Putamen (tissue), 1 donor: ENCODE measurements at regions not wholly inside any gene's neighbourhood (a gene's known extent, or its start where the extent isn't known, plus 50 kb on each side); places are given as distances from the start of the nearest gene placed in this dataset.
"Not testable (repeated sequence)": the region's sequence is repeated elsewhere in the genome, so short reads cannot be mapped to it uniquely, and the experiment has no call there.

Experiments used
- DNase-seq: peaks from one replicate; pipeline ENCODE4 v3.0.0-alpha.2; 2016; ENCODE audit warnings: low spot score

- DNase-seq: no peak
Measured at GRCh38 chr9:109597496-109597895, 99.4 kb upstream of the PTPN3 start.

GRCh38 chr9:109599131-109599530, 101.0 kb upstream of the PTPN3 start:
- no peak for DNase-seq

- no peak for DNase-seq
Measured at GRCh38 chr9:109599711-109600110, 101.6 kb upstream of the PTPN3 start.

GRCh38 chr9:109600142-109600541, 102.0 kb upstream of the PTPN3 start:
- DNase-seq: no peak

GRCh38 chr9:109601181-109601580, 103.1 kb upstream of the PTPN3 start:
- no peak for DNase-seq

- no peak for DNase-seq
Measured at GRCh38 chr9:109602987-109603386, 104.9 kb upstream of the PTPN3 start.

- no peak for DNase-seq
Measured at GRCh38 chr9:109604131-109604530, 106.0 kb upstream of the PTPN3 start.

GRCh38 chr9:109604781-109605180, 106.7 kb upstream of the PTPN3 start:
- DNase-seq: no peak

- DNase-seq: no peak
Measured at GRCh38 chr9:109609060-109609459, 111.0 kb upstream of the PTPN3 start.

GRCh38 chr9:109616571-109617120, 118.5 kb upstream of the PTPN3 start:
- DNase-seq: no peak

GRCh38 chr9:109619310-109619709, 121.2 kb upstream of the PTPN3 start:
- no peak for DNase-seq

- no peak for DNase-seq
Measured at GRCh38 chr9:109624143-109624542, 126.0 kb upstream of the PTPN3 start.

- DNase-seq: no peak
Measured at GRCh38 chr9:109624896-109625295, 126.8 kb upstream of the PTPN3 start.

- no peak for DNase-seq
Measured at GRCh38 chr9:109627042-109627441, 128.9 kb upstream of the PTPN3 start.

GRCh38 chr9:109629615-109630014, 131.5 kb upstream of the PTPN3 start:
- DNase-seq: no peak

GRCh38 chr9:109632817-109633216, 134.7 kb upstream of the PTPN3 start:
- peak; percentile 94 for DNase-seq

GRCh38 chr9:109639674-109640579, 140.1 kb upstream of the PALM2AKAP2 start:
- DNase-seq: peak; percentile 79

GRCh38 chr9:109640580-109641371, 139.2 kb upstream of the PALM2AKAP2 start:
- peak; percentile 66 for DNase-seq

- no peak for DNase-seq
Measured at GRCh38 chr9:109641372-109641659, 138.7 kb upstream of the PALM2AKAP2 start.

GRCh38 chr9:109652112-109652511, 127.9 kb upstream of the PALM2AKAP2 start:
- DNase-seq: no peak

GRCh38 chr9:109652971-109653370, 127.0 kb upstream of the PALM2AKAP2 start:
- DNase-seq: peak; percentile 63

GRCh38 chr9:109653470-109653869, 126.5 kb upstream of the PALM2AKAP2 start:
- DNase-seq: no peak

- DNase-seq: not testable (repeated sequence)
Measured at GRCh38 chr9:109663978-109664377, 116.0 kb upstream of the PALM2AKAP2 start.
